Right lobe of liver (tissue), 6 donors: ENCODE measurements at regions not wholly inside any gene's neighbourhood (a gene's known extent, or its start where the extent isn't known, plus 50 kb on each side); places are given as distances from the start of the nearest gene placed in this dataset.

Experiments
- ATAC-seq, 4 donors: fragments of 200-7000 bp; cut with Tn5 transposase; one replicate each; pipeline ENCODE4 v1.9.1; 2020; ENCODE audit warnings: mild to moderate bottlenecking in 4 of 4, moderate library complexity in 4 of 4
- DNase-seq, 3 donors: peaks; one replicate each; pipeline ENCODE4 v3.0.0-alpha.2; 2020
- H3K27ac ChIP-seq, 3 donors: fragments of 200-600 bp; one replicate each; pipeline ENCODE4 v1.8.0; 2022
- H3K27me3 ChIP-seq, 2 donors: fragments of 200-600 bp; one replicate each; pipeline ENCODE4 v1.8.0; 2022
- H3K36me3 ChIP-seq, 4 donors: fragments of 200-600 bp; sonication (generic) in 1 of 4; one replicate each; pipeline versions ENCODE4 v1.5.1 to v1.8.0; 2017 to 2022; ENCODE audit warnings: control low read depth in 1 of 4
- H3K4me1 ChIP-seq, 4 donors: fragments of 200-600 bp; sonication (generic) in 1 of 4; one replicate each; pipeline versions ENCODE4 v1.5.1 to v1.8.0; 2017 to 2022; ENCODE audit warnings: control low read depth in 1 of 4
- H3K4me3 ChIP-seq, 3 donors: fragments of 200-600 bp; one replicate each; pipeline ENCODE4 v1.8.0; 2022
- H3K9me3 ChIP-seq, 4 donors: fragments of 200-600 bp; sonication (generic) in 1 of 4; one replicate each; pipeline versions ENCODE4 v1.5.1 to v1.8.0; 2017 to 2022; ENCODE audit warnings: control low read depth in 1 of 4
- POLR2A ChIP-seq: fragments of 450-650 bp; IDR thresholded peaks from one replicate; pipeline ENCODE4 v1.6.1; 2017; ENCODE audit warnings: antibody characterized with exemption, mild to moderate bottlenecking
- WGBS: methylation state at CpG from one replicate; pipeline ENCODE4 v1.1.6; 2018; ENCODE audit warnings: low coverage, low lambda C conversion rate; ENCODE audit not compliant: insufficient coverage; ENCODE audit errors: missing lambda C conversion rate; 5-methylcytosine and 5-hydroxymethylcytosine counted together
- intact Hi-C, 2 donors: fragments of 100-400 bp; cut with DNase I; formaldehyde crosslinking; loops; one replicate each; pipeline versions ENCODE4 v1.11.2 to v1.14.1; 2022
- TF ChIP-seq, protein P1 (sequence below), 4 donors: fragments of 200-600 bp in 3 of 4; fragments of 450-650 bp in 1 of 4; IDR thresholded peaks; one replicate each; pipeline versions ENCODE4 v1.5.1 to v1.8.0; 2016 to 2022; ENCODE audit warnings: antibody characterized with exemption in 4 of 4, mild to moderate bottlenecking in 2 of 4
- donor health status: DM: no; HTN: yes; CAD: no.
- donor health status: DM: no; HTN: no; CAD: no.
- donor health status: DM: no; HTN: no; CAD: no.
- donor health status: DM: no; HTN: yes; CAD: no.
- donor health status: DM: no; HTN: yes; CAD: no.

DNA sequence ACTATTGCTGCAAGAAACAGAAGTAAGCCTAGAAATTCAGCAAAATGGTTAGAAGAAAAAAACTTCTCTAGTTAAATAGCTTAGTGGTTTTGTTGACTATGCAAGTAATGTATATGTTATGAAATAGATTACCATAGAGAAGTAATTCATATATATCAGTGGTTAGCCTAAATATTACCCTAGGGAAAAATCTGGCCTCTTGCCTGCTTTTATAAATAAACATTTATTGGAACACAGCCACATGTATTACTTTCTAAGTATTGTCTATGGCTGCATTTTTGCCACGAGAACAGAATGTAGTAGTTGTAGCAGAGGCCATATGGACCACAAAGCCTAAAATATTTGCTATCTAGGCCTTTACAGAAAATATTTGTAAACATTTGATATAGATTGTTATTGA, 1471.7 kb upstream of the PRR20A start:
- H3K4me1 ChIP-seq, result no peaks in the 10 kb centered on the region
- ATAC-seq (no peak), DNase-seq (no peak)
- TF ChIP-seq, protein P1, sequence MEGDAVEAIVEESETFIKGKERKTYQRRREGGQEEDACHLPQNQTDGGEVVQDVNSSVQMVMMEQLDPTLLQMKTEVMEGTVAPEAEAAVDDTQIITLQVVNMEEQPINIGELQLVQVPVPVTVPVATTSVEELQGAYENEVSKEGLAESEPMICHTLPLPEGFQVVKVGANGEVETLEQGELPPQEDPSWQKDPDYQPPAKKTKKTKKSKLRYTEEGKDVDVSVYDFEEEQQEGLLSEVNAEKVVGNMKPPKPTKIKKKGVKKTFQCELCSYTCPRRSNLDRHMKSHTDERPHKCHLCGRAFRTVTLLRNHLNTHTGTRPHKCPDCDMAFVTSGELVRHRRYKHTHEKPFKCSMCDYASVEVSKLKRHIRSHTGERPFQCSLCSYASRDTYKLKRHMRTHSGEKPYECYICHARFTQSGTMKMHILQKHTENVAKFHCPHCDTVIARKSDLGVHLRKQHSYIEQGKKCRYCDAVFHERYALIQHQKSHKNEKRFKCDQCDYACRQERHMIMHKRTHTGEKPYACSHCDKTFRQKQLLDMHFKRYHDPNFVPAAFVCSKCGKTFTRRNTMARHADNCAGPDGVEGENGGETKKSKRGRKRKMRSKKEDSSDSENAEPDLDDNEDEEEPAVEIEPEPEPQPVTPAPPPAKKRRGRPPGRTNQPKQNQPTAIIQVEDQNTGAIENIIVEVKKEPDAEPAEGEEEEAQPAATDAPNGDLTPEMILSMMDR (IDR thresholded peaks at IDR 0.05), result no peak
- no peak for TF ChIP-seq POLR2A
- no peaks in the 10 kb centered on the region for H3K36me3 ChIP-seq
- H3K27ac ChIP-seq, result no peak overlapping the region
- no peaks in the 10 kb centered on the region for H3K27me3 ChIP-seq
- intact Hi-C loops, result no loop called here
- WGBS, result 70% methylated on average over 1 of the region's 1 CpG
- no peaks in the 10 kb centered on the region for H3K9me3 ChIP-seq
- no peak overlapping the region for H3K4me3 ChIP-seq

DNA sequence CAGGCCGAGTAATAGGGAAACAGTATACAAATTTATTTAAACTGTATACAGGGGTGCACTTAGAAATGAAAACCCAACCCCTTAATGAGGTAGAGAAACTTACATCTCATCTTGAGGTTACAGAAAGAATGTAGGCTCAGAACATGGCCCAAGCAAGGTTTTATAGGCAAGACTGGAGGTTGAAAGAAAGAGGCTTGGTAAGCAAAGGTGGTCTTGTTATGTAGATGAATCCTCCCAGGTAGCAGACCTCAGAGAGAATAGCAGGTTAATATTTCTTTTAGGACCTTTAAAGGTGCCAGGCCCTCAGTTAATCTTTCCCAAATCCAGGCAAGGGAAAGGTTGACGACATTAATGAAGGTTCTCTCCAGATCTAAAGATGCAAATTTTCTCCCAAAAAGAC, 1466.8 kb upstream of the PRR20A start:
- no peaks in the 10 kb centered on the region for H3K27me3 ChIP-seq
- no peak for ATAC-seq
- DNase-seq, result no peak
- no peaks in the 10 kb centered on the region for H3K4me1 ChIP-seq
- no peak overlapping the region for H3K27ac ChIP-seq
- no peaks in the 10 kb centered on the region for H3K36me3 ChIP-seq
- TF ChIP-seq POLR2A, result no peak
- TF ChIP-seq, protein P1 (IDR thresholded peaks at IDR 0.05), result no peak
- H3K9me3 ChIP-seq, result no peaks in the 10 kb centered on the region
- intact Hi-C loops, result no loop called here
- 88% methylated on average over 2 of the region's 2 CpGs for WGBS
- H3K4me3 ChIP-seq, result no peak overlapping the region

DNA sequence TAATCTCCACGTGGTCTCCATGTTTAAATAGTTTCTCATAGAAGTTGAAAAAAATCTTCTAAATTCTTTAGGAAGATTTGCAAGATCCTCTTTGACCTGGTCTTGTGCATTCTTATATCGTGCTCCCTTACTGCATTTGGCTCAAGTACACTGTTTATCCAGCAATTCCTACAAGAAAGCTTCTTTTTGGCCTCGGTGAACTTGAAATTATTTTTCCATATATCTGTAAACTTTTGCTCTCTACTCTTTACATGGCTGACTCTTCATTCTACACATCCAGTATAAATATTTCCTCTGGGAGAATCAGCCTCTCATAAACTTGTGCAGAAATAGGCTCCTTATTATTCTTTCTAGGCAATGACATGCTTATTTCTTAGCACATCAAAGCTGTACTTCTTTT, 1457.9 kb upstream of the PRR20A start:
- DNase-seq, result no peak
- no peaks in the 10 kb centered on the region for H3K36me3 ChIP-seq
- intact Hi-C loops, result no loop called here

DNA sequence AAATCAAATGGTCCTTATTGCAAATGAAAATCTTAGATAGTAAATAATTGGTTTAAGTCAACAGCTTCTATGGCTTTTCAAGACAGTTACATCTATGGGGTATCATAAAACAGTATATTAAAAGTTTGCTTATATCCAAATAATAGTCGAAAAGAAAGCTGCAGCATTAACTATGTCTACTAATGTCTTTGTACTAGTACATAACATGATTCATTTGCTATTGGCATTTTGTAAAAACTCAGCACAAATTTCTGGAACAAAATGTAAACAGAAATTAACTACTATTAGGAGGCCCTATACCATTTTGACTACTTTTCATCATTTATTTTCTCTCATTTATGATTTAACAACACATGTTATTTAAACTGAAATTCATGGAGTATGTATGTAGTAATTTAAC, 1435.2 kb upstream of the PRR20A start:
- intact Hi-C loops, result no loop called here
- H3K4me1 ChIP-seq, result peaks cover 0 to 5% (median 0%) of the 10 kb centered on the region in 4 donors
- H3K27ac ChIP-seq, result no peak overlapping the region
- no peak for TF ChIP-seq POLR2A
- TF ChIP-seq, protein P1 (IDR thresholded peaks at IDR 0.05), result no peak
- no peaks in the 10 kb centered on the region for H3K9me3 ChIP-seq
- no peaks in the 10 kb centered on the region for H3K27me3 ChIP-seq
- 59% methylated on average over 1 of the region's 1 CpG for WGBS
- no peaks in the 10 kb centered on the region for H3K36me3 ChIP-seq
- H3K4me3 ChIP-seq, result no peak overlapping the region
- DNase-seq (no peak), ATAC-seq (no peak)

More for the DNA sequence above, 1457.9 kb upstream of the PRR20A start:
- H3K4me1 ChIP-seq, result no peaks in the 10 kb centered on the region
- 67% methylated on average over 3 of the region's 3 CpGs for WGBS
- no peaks in the 10 kb centered on the region for H3K9me3 ChIP-seq
- no peak overlapping the region for H3K4me3 ChIP-seq
- no peak overlapping the region for H3K27ac ChIP-seq
- ATAC-seq, result no peak
- TF ChIP-seq POLR2A, result no peak
- TF ChIP-seq, protein P1 (IDR thresholded peaks at IDR 0.05), result no peak
- H3K27me3 ChIP-seq, result no peaks in the 10 kb centered on the region

DNA sequence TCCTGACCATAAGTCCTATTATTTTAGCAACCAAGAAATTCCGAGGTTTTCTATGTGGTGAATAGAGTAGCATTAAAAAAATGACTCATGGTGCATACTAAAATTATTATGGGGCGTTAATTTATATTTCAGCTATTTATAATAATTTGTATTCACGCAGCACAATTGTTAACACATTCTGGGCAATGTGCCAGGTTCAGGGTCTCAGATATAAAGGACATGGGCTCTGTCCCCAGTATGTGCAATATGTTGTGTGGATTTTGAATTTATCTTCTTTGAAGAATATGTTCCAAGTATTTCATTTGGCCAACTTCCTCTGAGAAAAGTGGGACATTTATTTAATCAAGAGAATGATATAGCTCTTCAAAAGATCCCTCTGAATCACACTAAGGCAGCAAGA, 1434.7 kb upstream of the PRR20A start:
- H3K9me3 ChIP-seq, result no peaks in the 10 kb centered on the region
- no peak overlapping the region for H3K27ac ChIP-seq
- H3K36me3 ChIP-seq, result no peaks in the 10 kb centered on the region
- 47% methylated on average over 3 of the region's 3 CpGs for WGBS
- no peaks in the 10 kb centered on the region for H3K27me3 ChIP-seq
- intact Hi-C loops, result no loop called here
- ATAC-seq, result no peak
- DNase-seq, result no peak
- peaks cover 0 to 5% (median 0%) of the 10 kb centered on the region in 4 donors for H3K4me1 ChIP-seq
- H3K4me3 ChIP-seq, result no peak overlapping the region
- no peak for TF ChIP-seq POLR2A
- TF ChIP-seq, protein P1 (IDR thresholded peaks at IDR 0.05), result no peak
